ENCODE measurements at regions not wholly inside any gene's neighbourhood (a gene's known extent, or its start where the extent isn't known, plus 50 kb on each side); places are given as distances from the start of the nearest gene placed in this dataset.

DNA sequence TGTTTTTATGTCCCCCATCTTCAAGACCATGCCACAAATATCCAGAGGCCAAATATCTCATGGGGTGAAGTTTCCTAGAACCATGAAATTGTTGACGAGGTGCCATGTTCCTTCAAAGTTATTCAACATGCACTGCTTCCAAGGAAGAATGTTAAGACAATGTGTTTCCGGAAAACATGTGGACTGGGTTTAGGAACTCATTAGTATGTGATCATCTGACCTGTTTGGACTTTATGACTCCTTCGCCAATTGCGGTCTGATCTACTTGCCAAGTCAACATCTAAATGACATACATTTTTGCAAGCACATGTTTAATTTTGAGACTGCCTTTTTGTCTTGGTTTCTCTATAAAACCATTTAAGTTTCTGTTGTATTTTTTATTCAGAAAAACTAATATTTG is 234.8 kb downstream of the MAF start:
- Histone ChIP-seq H2AFZ (ENCODE audit: control insufficient read depth, low read length) (no peak overlapping the region), H3K9me1 (ENCODE audit: control insufficient read depth, extremely low read depth, insufficient read depth, low read length) (no peaks in the 10 kb centered on the region), H4K20me1 (ENCODE audit: control insufficient read depth, extremely low read depth, insufficient read depth, low read length) (no peaks in the 10 kb centered on the region), H3K4me3 (ENCODE audit: control insufficient read depth in 2 of 3, extremely low read depth in 1 of 3, insufficient read depth in 2 of 3, low read depth in 1 of 3, low read length in 3 of 3) (no peak overlapping the region), H3K4me1 (ENCODE audit: control insufficient read depth, extremely low read depth, insufficient read depth, low read length) (peaks cover 3% of the 10 kb centered on the region), H3K79me2 (ENCODE audit: control insufficient read depth, insufficient read depth, low read length) (no peaks in the 10 kb centered on the region), H3K9me3 (ENCODE audit: control insufficient read depth, low read depth, low read length) (no peaks in the 10 kb centered on the region), H3K36me3 (ENCODE audit: control insufficient read depth in 2 of 2, extremely low read depth in 1 of 2, insufficient read depth in 2 of 2, low read length in 2 of 2) (no peaks in the 10 kb centered on the region), H3K9ac (ENCODE audit: control insufficient read depth, extremely low read depth, insufficient read depth, low read length) (no peak overlapping the region), H3K27ac (ENCODE audit: control insufficient read depth, insufficient read depth, low read length) (no peak overlapping the region), H3K4me2 (ENCODE audit: control insufficient read depth, extremely low read depth, insufficient read depth, low read depth, low read length) (no peak overlapping the region), H3K27me3 (ENCODE audit: control insufficient read depth, extremely low read depth, insufficient read depth, low read length) (peaks cover 4% of the 10 kb centered on the region)
- DNase-seq (ENCODE audit: low read depth, low spot score) (no peak), FAIRE-seq (no peak)
- dilution Hi-C loops (cut with MboI; ENCODE audit: extremely low pct_ligation_motif_present, low sequenced_read_pairs) = no loop called here
- TF ChIP-seq EZH2 (IDR thresholded peaks at IDR 0.05; ENCODE audit: low read length) = no peak
- TF ChIP-seq CTCF (optimal IDR thresholded peaks at IDR 0.05 in 1 of 3, IDR thresholded peaks at IDR 0.05 in 1 of 3, conservative IDR thresholded peaks at IDR 0.05 in 1 of 3; ENCODE audit: extremely low read depth in 1 of 3, insufficient read depth in 2 of 3, low read length in 3 of 3) = no peak

DNA sequence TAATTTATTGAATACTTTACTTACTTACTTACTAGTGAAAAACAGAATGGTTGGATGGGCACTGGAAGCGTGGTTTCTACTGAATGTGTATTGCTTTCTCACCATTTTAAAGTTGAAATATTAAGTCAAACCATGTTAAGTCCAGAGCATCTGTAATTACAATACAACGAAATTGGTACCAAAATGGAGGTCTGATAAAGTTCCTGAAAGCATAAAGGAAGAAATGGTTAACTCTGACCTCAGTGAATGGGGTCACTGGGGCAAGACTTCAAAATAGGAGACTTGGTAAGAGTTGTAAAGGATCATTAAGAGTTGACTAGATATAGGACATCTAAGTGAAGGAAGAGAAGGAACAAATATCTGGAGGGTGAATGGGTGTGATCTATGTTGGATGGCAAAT is 237.1 kb downstream of the MAF start:
- H3K36me3 ChIP-seq (ENCODE audit: control insufficient read depth in 2 of 2, extremely low read depth in 1 of 2, insufficient read depth in 2 of 2, low read length in 2 of 2) = no peaks in the 10 kb centered on the region
- peaks cover 4% of the 10 kb centered on the region for H3K27me3 ChIP-seq (ENCODE audit: control insufficient read depth, extremely low read depth, insufficient read depth, low read length)
- H3K79me2 ChIP-seq (ENCODE audit: control insufficient read depth, insufficient read depth, low read length) = no peaks in the 10 kb centered on the region
- no peak overlapping the region for H3K27ac ChIP-seq (ENCODE audit: control insufficient read depth, insufficient read depth, low read length)
- no peak overlapping the region for H2AFZ ChIP-seq (ENCODE audit: control insufficient read depth, low read length)
- no peaks in the 10 kb centered on the region for H3K9me1 ChIP-seq (ENCODE audit: control insufficient read depth, extremely low read depth, insufficient read depth, low read length)
- no peak overlapping the region for H3K9ac ChIP-seq (ENCODE audit: control insufficient read depth, extremely low read depth, insufficient read depth, low read length)
- dilution Hi-C loops (cut with MboI; ENCODE audit: extremely low pct_ligation_motif_present, low sequenced_read_pairs) = no loop called here
- FAIRE-seq (no peak), DNase-seq (ENCODE audit: low read depth, low spot score) (no peak)
- H3K9me3 ChIP-seq (ENCODE audit: control insufficient read depth, low read depth, low read length) = no peaks in the 10 kb centered on the region
- no peak overlapping the region for H3K4me2 ChIP-seq (ENCODE audit: control insufficient read depth, extremely low read depth, insufficient read depth, low read depth, low read length)
- no peaks in the 10 kb centered on the region for H4K20me1 ChIP-seq (ENCODE audit: control insufficient read depth, extremely low read depth, insufficient read depth, low read length)
- no peak overlapping the region for H3K4me3 ChIP-seq (ENCODE audit: control insufficient read depth in 2 of 3, extremely low read depth in 1 of 3, insufficient read depth in 2 of 3, low read depth in 1 of 3, low read length in 3 of 3)
- peaks cover 7% of the 10 kb centered on the region for H3K4me1 ChIP-seq (ENCODE audit: control insufficient read depth, extremely low read depth, insufficient read depth, low read length)
- TF ChIP-seq CTCF (optimal IDR thresholded peaks at IDR 0.05 in 1 of 3, IDR thresholded peaks at IDR 0.05 in 1 of 3, conservative IDR thresholded peaks at IDR 0.05 in 1 of 3; ENCODE audit: extremely low read depth in 1 of 3, insufficient read depth in 2 of 3, low read length in 3 of 3) = no peak

All from keratinocyte (primary cell).